CD4-positive, alpha-beta memory T cell (primary cell): ENCODE measurements at regions not wholly inside any gene's neighbourhood (a gene's known extent, or its start where the extent isn't known, plus 50 kb on each side); places are given as distances from the start of the nearest gene placed in this dataset.

Experiments
- CTCF ChIA-PET: fragments of 350-600 bp; sonication (Branson Sonifier 250); formaldehyde crosslinking; loops from one replicate; lab custom pipeline; 2021; ENCODE audit warnings: inconsistent platforms; ENCODE audit not compliant: partially characterized antibody; lab: Charles Lee
- POLR2A ChIA-PET: fragments of 350-600 bp; sonication (Branson Sonifier 250); formaldehyde crosslinking; loops from one replicate; lab custom pipeline; 2021; ENCODE audit not compliant: partially characterized antibody; lab: Charles Lee
- DNase-seq, 5 donors: peaks; one replicate each; pipeline versions ENCODE4 v3.0.0 to v3.0.0-alpha.2; 2020 to 2022; ENCODE audit warnings: mixed read lengths in 1 of 5
- H3K27ac ChIP-seq: one replicate; pipeline ENCODE4 v1.7.0; 2013; ENCODE audit warnings: low read depth, low read length
- H3K27me3 ChIP-seq: 2 replicates; pipeline ENCODE4 v1.7.0; 2013; ENCODE audit warnings: mild to moderate bottlenecking, low read length, moderate library complexity; ENCODE audit not compliant: insufficient read depth
- H3K36me3 ChIP-seq: 2 replicates; pipeline ENCODE4 v1.7.0; 2013; ENCODE audit warnings: mild to moderate bottlenecking, low read length, moderate library complexity; ENCODE audit not compliant: insufficient read depth
- H3K4me1 ChIP-seq: 2 replicates; pipeline ENCODE4 v1.7.0; 2013; ENCODE audit warnings: mild to moderate bottlenecking, low read length, moderate library complexity; ENCODE audit not compliant: insufficient read depth
- H3K4me3 ChIP-seq, 2 donors: one replicate each; pipeline ENCODE4 v1.7.0; 2013; ENCODE audit warnings: low read length in 2 of 2, mild to moderate bottlenecking in 1 of 2
- H3K9me3 ChIP-seq, 2 donors: one replicate each; pipeline ENCODE4 v1.7.0; 2013; ENCODE audit warnings: low read length in 2 of 2, control low read depth in 1 of 2; ENCODE audit not compliant: control insufficient read depth in 1 of 2
- H3K27ac Mint-ChIP-seq, 7 donors: one replicate each; pipeline ENCODE4 v1.8.0; 2020 to 2021; ENCODE audit warnings: mixed read lengths in 7 of 7, mild to moderate bottlenecking in 6 of 7, inconsistent platforms in 3 of 7, moderate library complexity in 3 of 7
- H3K27me3 Mint-ChIP-seq, 2 donors: one replicate each; pipeline ENCODE4 v1.8.0; 2020 to 2021; ENCODE audit warnings: mixed read lengths in 2 of 2
- H3K36me3 Mint-ChIP-seq, 2 donors: one replicate each; pipeline ENCODE4 v1.8.0; 2020 to 2021; ENCODE audit warnings: mixed read lengths in 2 of 2, inconsistent platforms in 1 of 2, mild to moderate bottlenecking in 1 of 2
- H3K4me1 Mint-ChIP-seq, 4 donors: one replicate each; pipeline ENCODE4 v1.8.0; 2020 to 2021; ENCODE audit warnings: mixed read lengths in 4 of 4, mild to moderate bottlenecking in 1 of 4
- H3K4me3 Mint-ChIP-seq, 8 donors: one replicate each; pipeline ENCODE4 v1.8.0; 2020 to 2021; ENCODE audit warnings: mixed read lengths in 8 of 8, mild to moderate bottlenecking in 7 of 8, moderate library complexity in 6 of 8, inconsistent platforms in 3 of 8
- H3K9me3 Mint-ChIP-seq, 8 donors: one replicate each; pipeline ENCODE4 v1.8.0; 2020 to 2021; ENCODE audit warnings: mixed read lengths in 8 of 8, mild to moderate bottlenecking in 5 of 8, inconsistent platforms in 3 of 8, moderate library complexity in 1 of 8
- intact Hi-C: fragments of 100-400 bp; cut with micrococcal nuclease; formaldehyde crosslinking; loops from one replicate; pipeline ENCODE4 v1.15.1; 2023

DNA sequence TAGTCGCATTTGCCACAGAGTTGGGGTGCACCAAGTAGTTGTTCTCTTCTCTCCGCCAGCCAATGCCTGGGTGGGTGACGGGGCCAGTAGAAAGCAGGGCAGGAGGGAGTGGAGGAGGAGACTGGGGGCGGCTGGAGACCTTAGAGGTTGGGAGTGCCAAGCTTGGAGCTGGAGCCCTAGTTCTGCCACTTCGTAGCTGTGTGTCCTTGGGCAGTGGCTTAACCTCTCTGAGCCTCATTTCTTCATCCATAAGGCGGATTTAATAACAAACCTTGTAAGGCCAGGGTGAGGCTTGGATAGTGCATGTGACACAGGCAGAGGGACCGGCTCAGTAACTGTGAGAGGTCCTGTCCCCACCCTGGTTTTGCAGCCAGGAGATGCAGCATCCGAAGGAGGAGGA lies 81.1 kb upstream of the LHX5 start:
- Mint-ChIP-seq H3K4me1 (no peaks in the 10 kb centered on the region), H3K36me3 (no peaks in the 10 kb centered on the region), H3K9me3 (peaks cover 0 to 32% (median 13%) of the 10 kb centered on the region in 8 donors), H3K27ac (no peak overlapping the region), H3K27me3 (peaks cover 4 to 7% of the 10 kb centered on the region in 2 donors), H3K4me3 (no peak overlapping the region)
- no peak for DNase-seq
- H3K4me3 ChIP-seq, result no peak overlapping the region
- H3K36me3 ChIP-seq, result no peaks in the 10 kb centered on the region
- POLR2A ChIA-PET, result no interaction called here
- H3K4me1 ChIP-seq, result no peaks in the 10 kb centered on the region
- CTCF ChIA-PET, result no interaction called here
- no peaks in the 10 kb centered on the region for H3K27me3 ChIP-seq
- H3K9me3 ChIP-seq, result no peaks in the 10 kb centered on the region
- no peak overlapping the region for H3K27ac ChIP-seq
- intact Hi-C loops, result no loop called here

DNA sequence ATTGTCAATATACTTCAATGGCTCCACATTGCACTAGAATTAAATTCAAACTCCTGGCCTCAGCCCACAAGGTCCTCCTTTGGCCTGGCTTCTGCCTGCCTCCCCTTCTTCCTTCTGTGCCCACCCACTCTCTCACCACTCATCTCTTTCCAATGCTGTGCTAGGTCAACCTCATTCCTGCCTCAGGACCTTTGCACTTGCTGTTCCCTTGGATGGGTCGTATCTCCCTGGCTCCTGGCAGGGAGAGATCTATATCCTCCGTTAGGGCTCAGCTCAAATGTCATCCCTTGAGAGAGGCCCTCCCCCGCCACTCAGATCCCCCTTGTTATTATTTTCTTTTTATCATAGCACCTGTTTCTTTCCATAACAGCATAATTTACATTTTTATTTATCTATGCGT lies 79.9 kb upstream of the LHX5 start:
- intact Hi-C loops, result no loop called here
- Mint-ChIP-seq H3K27me3 (peaks cover 4 to 9% of the 10 kb centered on the region in 2 donors), H3K36me3 (no peaks in the 10 kb centered on the region), H3K4me1 (no peaks in the 10 kb centered on the region), H3K4me3 (peak overlapping the region in 1 of 8 donors; percentile 7), H3K9me3 (peaks cover 0 to 33% (median 13%) of the 10 kb centered on the region in 8 donors), H3K27ac (no peak overlapping the region)
- Histone ChIP-seq H3K27me3 (no peaks in the 10 kb centered on the region), H3K36me3 (no peaks in the 10 kb centered on the region), H3K27ac (no peak overlapping the region), H3K4me1 (no peaks in the 10 kb centered on the region), H3K4me3 (no peak overlapping the region), H3K9me3 (no peaks in the 10 kb centered on the region)
- DNase-seq, result no peak
- CTCF ChIA-PET, result no interaction called here
- POLR2A ChIA-PET, result no interaction called here

DNA sequence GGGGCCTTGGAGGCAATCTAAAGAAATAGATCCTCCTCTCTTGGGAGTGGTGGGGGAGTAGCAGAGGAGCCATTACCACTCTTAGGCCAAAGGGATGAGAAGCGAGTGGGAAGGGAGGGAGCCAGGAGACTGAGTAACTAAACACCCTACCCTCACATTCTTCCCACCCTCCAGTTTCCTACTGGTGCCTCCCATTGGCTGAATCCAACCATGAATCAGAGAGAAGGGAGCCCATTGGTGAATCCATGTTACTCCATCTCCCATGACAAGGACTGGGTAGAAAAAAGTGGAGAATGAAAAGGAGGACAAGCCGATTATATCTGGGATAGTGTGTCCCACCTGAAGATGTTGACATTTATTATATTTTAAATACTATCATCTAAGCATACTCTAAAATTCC lies 76.8 kb upstream of the LHX5 start:
- intact Hi-C loops, result no loop called here
- Mint-ChIP-seq H3K9me3 (peaks cover 0 to 30% (median 11%) of the 10 kb centered on the region in 8 donors), H3K4me1 (no peaks in the 10 kb centered on the region), H3K27ac (no peak overlapping the region), H3K27me3 (peaks cover 1 to 18% of the 10 kb centered on the region in 2 donors), H3K4me3 (no peak overlapping the region), H3K36me3 (no peaks in the 10 kb centered on the region)
- no peak for DNase-seq
- Histone ChIP-seq H3K36me3 (no peaks in the 10 kb centered on the region), H3K9me3 (no peaks in the 10 kb centered on the region), H3K27me3 (no peaks in the 10 kb centered on the region), H3K4me3 (no peak overlapping the region), H3K27ac (no peak overlapping the region), H3K4me1 (no peaks in the 10 kb centered on the region)
- ChIA-PET CTCF (no interaction called here), POLR2A (no interaction called here)

DNA sequence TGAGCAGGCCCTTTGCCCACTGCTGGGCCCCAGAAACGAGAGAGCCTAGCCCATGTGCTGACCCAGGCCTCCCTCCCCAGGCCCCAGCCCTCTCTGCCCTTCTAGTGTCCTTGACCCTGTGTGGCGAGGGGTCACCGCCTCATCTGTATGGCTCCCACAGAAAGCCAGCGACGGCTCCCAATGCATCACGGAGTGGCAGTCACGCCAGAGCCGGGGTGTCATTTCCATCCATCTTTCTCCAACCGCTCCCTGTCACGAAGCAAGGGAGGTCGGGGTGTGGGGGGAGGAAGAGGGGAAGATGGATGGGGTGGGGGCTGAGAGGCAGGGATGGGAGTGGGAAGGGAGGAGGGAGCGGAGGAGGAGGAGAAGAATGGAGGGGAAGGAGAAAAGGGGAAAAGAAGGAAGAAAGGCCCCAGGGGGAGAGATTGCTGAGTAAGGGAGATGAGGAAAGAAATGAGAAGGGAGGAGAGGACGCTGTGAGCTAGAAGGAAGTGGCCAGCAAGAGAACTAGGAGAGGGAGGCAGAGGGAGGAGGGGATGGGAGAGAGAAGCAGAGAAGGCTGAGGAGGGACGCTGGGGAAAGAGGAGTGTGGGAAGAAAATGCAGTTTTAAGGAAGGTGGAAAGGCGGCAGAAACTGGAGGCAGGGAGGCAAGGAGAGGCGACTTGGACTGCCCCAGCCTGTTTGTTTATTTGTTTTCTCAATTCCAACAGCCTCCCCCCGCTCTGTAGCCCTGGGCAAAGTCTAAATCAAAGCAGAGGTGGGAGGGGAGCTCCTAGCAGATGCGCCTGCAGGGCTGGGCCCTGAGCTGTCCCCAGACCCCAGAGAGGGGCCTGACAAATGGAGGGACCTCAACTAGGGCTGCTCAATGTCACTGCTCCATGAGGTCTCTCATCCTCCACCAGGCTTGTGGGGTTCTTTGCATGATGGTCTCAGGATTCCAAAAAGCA lies 75.5 kb upstream of the LHX5 start:
- H3K36me3 ChIP-seq, result no peaks in the 10 kb centered on the region
- Mint-ChIP-seq H3K4me3 (no peak overlapping the region), H3K4me1 (no peaks in the 10 kb centered on the region), H3K27ac (no peak overlapping the region), H3K9me3 (peaks cover 0 to 30% (median 11%) of the 10 kb centered on the region in 8 donors), H3K27me3 (peaks cover 1 to 19% of the 10 kb centered on the region in 2 donors), H3K36me3 (no peaks in the 10 kb centered on the region)
- CTCF ChIA-PET, result no interaction called here
- intact Hi-C loops, result no loop called here
- no peak overlapping the region for H3K4me3 ChIP-seq
- no peak overlapping the region for H3K27ac ChIP-seq
- H3K4me1 ChIP-seq, result no peaks in the 10 kb centered on the region
- no peaks in the 10 kb centered on the region for H3K9me3 ChIP-seq
- DNase-seq, result no peak
- POLR2A ChIA-PET, result no interaction called here
- no peaks in the 10 kb centered on the region for H3K27me3 ChIP-seq

DNA sequence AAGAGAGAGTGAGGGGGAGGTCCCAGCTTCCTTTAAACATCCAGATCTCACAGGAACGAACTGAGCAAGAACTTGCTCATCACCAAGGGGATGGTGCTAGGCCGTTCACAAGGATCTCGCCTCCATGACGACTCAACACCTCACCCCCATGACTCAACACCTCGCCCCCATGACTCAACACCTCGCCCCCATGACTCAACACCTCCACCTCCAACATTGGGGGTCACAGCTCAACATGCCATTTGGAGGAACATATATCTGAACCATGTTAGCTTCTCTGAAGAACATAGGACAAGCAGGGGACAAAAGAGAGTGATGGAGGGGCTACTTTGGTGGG lies 66.0 kb upstream of the LHX5 start:
- no peak overlapping the region for H3K27ac Mint-ChIP-seq
- Histone ChIP-seq H3K4me1 (no peaks in the 10 kb centered on the region), H3K27ac (no peak overlapping the region), H3K36me3 (no peaks in the 10 kb centered on the region), H3K27me3 (no peaks in the 10 kb centered on the region), H3K9me3 (no peaks in the 10 kb centered on the region), H3K4me3 (no peak overlapping the region)
- ChIA-PET CTCF (no interaction called here), POLR2A (no interaction called here)
- no peak for DNase-seq
- no peaks in the 10 kb centered on the region for H3K4me1 Mint-ChIP-seq
- H3K4me3 Mint-ChIP-seq, result no peak overlapping the region
- H3K9me3 Mint-ChIP-seq, result peaks cover 2 to 23% (median 12%) of the 10 kb centered on the region in 8 donors
- H3K36me3 Mint-ChIP-seq, result peaks cover 0 to 4% of the 10 kb centered on the region in 2 donors
- intact Hi-C loops, result no loop called here
- H3K27me3 Mint-ChIP-seq, result peaks cover 10 to 31% of the 10 kb centered on the region in 2 donors

DNA sequence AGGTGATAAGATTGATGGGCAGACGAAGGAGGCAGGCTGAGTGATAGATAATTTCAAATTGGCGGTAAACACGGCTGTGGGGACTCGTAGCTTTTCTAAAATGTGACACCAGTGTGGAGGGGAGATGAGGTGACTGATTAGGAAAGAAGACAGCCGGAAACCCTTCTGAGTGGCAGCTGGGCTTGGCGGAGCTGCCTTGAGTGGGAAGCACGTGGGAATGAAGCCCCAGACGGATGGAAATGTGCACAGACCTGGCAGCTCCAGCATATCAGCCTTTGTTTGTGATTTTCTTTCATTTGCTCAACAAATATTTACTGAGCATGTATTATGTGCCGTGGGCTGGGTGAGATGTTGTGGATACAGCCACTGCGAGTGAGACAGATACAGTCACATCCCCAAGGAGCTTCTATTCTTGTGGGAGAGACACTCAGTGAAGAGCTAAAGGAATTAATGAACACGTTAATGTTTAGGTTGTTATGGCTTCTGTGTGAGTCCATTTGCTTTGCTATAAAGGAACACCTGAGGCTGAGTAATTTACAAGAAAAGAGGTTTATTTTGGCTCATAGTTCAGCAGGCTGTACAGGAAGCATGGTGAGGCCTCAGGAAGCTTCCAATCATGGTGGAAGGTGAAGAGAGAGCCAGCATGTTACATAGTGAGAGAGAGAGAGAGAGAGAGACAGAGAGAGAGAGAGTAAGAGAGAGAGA lies 65.5 kb upstream of the LHX5 start:
- Mint-ChIP-seq H3K4me1 (no peaks in the 10 kb centered on the region), H3K27ac (no peak overlapping the region), H3K9me3 (peaks cover 2 to 23% (median 11%) of the 10 kb centered on the region in 8 donors), H3K36me3 (peaks cover 0 to 4% of the 10 kb centered on the region in 2 donors), H3K27me3 (peaks cover 10 to 30% of the 10 kb centered on the region in 2 donors), H3K4me3 (no peak overlapping the region)
- no peaks in the 10 kb centered on the region for H3K36me3 ChIP-seq
- H3K27me3 ChIP-seq, result no peaks in the 10 kb centered on the region
- intact Hi-C loops, result no loop called here
- no peaks in the 10 kb centered on the region for H3K9me3 ChIP-seq
- no peaks in the 10 kb centered on the region for H3K4me1 ChIP-seq
- DNase-seq, result no peak
- POLR2A ChIA-PET, result no interaction called here
- no peak overlapping the region for H3K27ac ChIP-seq
- CTCF ChIA-PET, result no interaction called here
- no peak overlapping the region for H3K4me3 ChIP-seq

DNA sequence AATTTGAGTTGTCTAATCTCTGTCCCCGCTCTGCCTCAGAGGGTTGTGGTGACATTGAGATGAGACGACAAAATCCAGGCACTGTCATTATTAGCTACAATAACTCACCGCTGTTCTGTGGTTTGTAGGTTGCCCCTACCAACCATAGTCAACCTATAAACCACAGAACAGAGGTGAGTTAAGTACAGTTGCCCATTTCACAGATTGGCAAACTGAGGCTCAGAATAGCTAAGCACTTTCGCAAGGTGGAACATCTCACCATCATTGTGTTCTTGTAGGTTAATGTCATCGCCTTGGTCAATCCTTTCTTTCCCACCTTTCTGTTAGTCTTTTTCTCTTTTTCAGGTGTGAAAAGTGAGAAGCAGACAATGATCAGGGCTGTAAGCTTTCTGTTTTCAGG lies 63.4 kb upstream of the LHX5 start:
- Histone ChIP-seq H3K27me3 (no peaks in the 10 kb centered on the region), H3K4me1 (no peaks in the 10 kb centered on the region), H3K4me3 (no peak overlapping the region), H3K9me3 (no peaks in the 10 kb centered on the region), H3K36me3 (no peaks in the 10 kb centered on the region), H3K27ac (no peak overlapping the region)
- intact Hi-C loops, result no loop called here
- ChIA-PET CTCF (no interaction called here), POLR2A (no interaction called here)
- no peak for DNase-seq
- H3K4me3 Mint-ChIP-seq, result no peak overlapping the region
- H3K4me1 Mint-ChIP-seq, result no peaks in the 10 kb centered on the region
- no peak overlapping the region for H3K27ac Mint-ChIP-seq
- H3K36me3 Mint-ChIP-seq, result peaks cover 0 to 4% of the 10 kb centered on the region in 2 donors
- H3K27me3 Mint-ChIP-seq, result peaks cover 9 to 28% of the 10 kb centered on the region in 2 donors
- H3K9me3 Mint-ChIP-seq, result peaks cover 4 to 17% (median 11%) of the 10 kb centered on the region in 8 donors
